ENCODE measurements at regions not wholly inside any gene's neighbourhood (a gene's known extent, or its start where the extent isn't known, plus 50 kb on each side); places are given as distances from the start of the nearest gene placed in this dataset.

DNA sequence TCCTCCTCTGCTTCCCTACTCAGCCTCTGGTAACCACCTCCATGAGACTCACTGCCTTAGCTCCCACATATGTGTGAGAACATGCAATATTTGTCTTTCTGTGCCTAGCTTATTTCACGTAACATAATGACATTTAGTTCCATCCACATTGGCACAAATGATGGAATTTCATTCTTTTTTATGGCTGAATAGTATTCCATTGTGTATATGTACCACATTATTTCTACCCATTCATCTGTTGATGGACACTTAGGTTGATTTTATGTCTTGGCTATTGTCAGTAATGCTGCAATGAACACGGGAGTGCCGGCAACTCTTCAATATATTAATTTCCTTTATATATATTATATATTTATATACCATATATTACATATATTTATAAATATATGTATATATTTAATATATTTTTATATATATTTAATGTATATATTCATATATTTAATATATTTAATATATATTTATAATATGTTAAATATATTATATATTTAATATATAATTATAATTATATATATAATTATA lies 1046.9 kb downstream of the DNAJB9 start:
- TF ChIP-seq, protein P1, sequence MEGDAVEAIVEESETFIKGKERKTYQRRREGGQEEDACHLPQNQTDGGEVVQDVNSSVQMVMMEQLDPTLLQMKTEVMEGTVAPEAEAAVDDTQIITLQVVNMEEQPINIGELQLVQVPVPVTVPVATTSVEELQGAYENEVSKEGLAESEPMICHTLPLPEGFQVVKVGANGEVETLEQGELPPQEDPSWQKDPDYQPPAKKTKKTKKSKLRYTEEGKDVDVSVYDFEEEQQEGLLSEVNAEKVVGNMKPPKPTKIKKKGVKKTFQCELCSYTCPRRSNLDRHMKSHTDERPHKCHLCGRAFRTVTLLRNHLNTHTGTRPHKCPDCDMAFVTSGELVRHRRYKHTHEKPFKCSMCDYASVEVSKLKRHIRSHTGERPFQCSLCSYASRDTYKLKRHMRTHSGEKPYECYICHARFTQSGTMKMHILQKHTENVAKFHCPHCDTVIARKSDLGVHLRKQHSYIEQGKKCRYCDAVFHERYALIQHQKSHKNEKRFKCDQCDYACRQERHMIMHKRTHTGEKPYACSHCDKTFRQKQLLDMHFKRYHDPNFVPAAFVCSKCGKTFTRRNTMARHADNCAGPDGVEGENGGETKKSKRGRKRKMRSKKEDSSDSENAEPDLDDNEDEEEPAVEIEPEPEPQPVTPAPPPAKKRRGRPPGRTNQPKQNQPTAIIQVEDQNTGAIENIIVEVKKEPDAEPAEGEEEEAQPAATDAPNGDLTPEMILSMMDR (IDR thresholded peaks at IDR 0.05): no peak
- no peak for TF ChIP-seq POLR2A (IDR thresholded peaks at IDR 0.05)

Measured in uterus (tissue), 2 donors.